ENCODE measurements at regions not wholly inside any gene's neighbourhood (a gene's known extent, or its start where the extent isn't known, plus 50 kb on each side); places are given as distances from the start of the nearest gene placed in this dataset.

DNA sequence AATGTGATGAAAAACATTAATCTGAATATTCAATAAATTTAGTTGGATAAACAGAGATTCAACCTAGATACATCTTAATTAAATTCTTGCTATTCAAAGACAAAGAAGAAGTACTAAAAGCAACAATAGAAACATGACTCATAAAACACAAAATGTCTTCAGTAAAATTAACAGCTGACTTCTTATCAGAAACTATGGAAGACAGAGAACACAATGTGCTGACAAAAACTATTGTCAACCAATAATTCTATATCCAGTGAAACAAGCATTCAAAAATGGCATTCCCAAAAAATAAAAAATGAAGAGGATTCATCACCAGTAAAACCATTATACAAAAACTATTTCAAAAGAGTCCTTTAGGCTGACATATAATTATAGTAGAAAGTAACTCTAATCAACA lies 400.5 kb upstream of the SORCS1 start:
- CTCF ChIA-PET, result no interaction called here

More for the DNA sequence above, 400.5 kb upstream of the SORCS1 start:
- dilution Hi-C loops (cut with HindIII; ENCODE audit: low sequenced_read_pairs, unreplicated experiment), result no loop called here
- intact Hi-C loops (cut with micrococcal nuclease), result no loop called here
- H3K27ac ChIP-seq (ENCODE audit: insufficient read depth, low read length), result no peak overlapping the region
- H3K9me3 ChIP-seq (ENCODE audit: control insufficient read depth, insufficient read depth, low read length), result 0 out of 2 replicates have a peak, but pooled peaks cover 3% of the 10 kb centered on the region
- H3K18ac ChIP-seq (ENCODE audit: low read depth, low read length), result no peak overlapping the region
- no peak for TF ChIP-seq RCOR1 (IDR thresholded peaks at IDR 0.05; ENCODE audit: insufficient replicate concordance, low read length)
- TF ChIP-seq BHLHE40 (IDR thresholded peaks at IDR 0.05; ENCODE audit: low read depth, low read length), result no peak
- H3K4me2 ChIP-seq (ENCODE audit: low read depth, low read length), result no peak overlapping the region
- no peaks in the 10 kb centered on the region for H4K20me1 ChIP-seq (ENCODE audit: insufficient read depth, low read length)
- H2AFZ ChIP-seq (replicated peaks; ENCODE audit: low read length, poor library complexity), result no peak overlapping the region
- H3K23ac ChIP-seq (ENCODE audit: low read depth, low read length), result no peak overlapping the region
- H3K14ac ChIP-seq (replicated peaks; ENCODE audit: low read depth, low read length), result no peak overlapping the region
- in situ Hi-C loops (cut with MboI; ENCODE audit: low sequenced_read_pairs), result no loop called here
- H4K91ac ChIP-seq (ENCODE audit: insufficient read depth, low read depth, low read length), result no peak overlapping the region
- H2BK20ac ChIP-seq (ENCODE audit: low read depth, low read length), result no peak overlapping the region
- no peaks in the 10 kb centered on the region for H3K27me3 ChIP-seq (ENCODE audit: control insufficient read depth, insufficient read depth, low read length)
- H3K4me3 ChIP-seq (ENCODE audit: insufficient read depth, low read depth, low read length), result no peak overlapping the region
- H2AK9ac ChIP-seq (replicated peaks; ENCODE audit: low read depth, low read length, poor library complexity), result no peak overlapping the region
- no peaks in the 10 kb centered on the region for H3K36me3 ChIP-seq (ENCODE audit: control insufficient read depth, insufficient read depth, low read length)
- H3K9me1 ChIP-seq (ENCODE audit: insufficient read depth, low read length), result no peaks in the 10 kb centered on the region
- DNase-seq, result no peak
- H3K9ac ChIP-seq (ENCODE audit: low read depth, low read length), result no peak overlapping the region
- no peak overlapping the region for H4K5ac ChIP-seq (ENCODE audit: low read depth, low read length)
- no peak overlapping the region for H2AK5ac ChIP-seq (ENCODE audit: low read depth, low read length)
- H2BK15ac ChIP-seq (ENCODE audit: low read depth, low read length), result no peak overlapping the region
- no peak overlapping the region for H3K56ac ChIP-seq (ENCODE audit: extremely low read depth, insufficient read depth, low read length)
- no peak overlapping the region for H2BK5ac ChIP-seq (ENCODE audit: low read depth, low read length, poor library complexity, severe bottlenecking)
- ATAC-seq (ENCODE audit: low read depth), result no peak
- no peak overlapping the region for H3K4ac ChIP-seq (ENCODE audit: low read depth, low read length)
- BruUV-seq (replicated peaks), result no TSS peak
- no peaks in the 10 kb centered on the region for H3K4me1 ChIP-seq (ENCODE audit: control insufficient read depth, insufficient read depth, low read length)
- no peaks in the 10 kb centered on the region for H3K79me1 ChIP-seq (ENCODE audit: low read depth in 1 of 2, low read length in 2 of 2)
- no peak overlapping the region for H4K8ac ChIP-seq (ENCODE audit: low read depth in 2 of 2, low read length in 2 of 2)
- no peak overlapping the region for H2BK120ac ChIP-seq (ENCODE audit: low read depth, low read length)
- POLR2A ChIA-PET (ENCODE audit: unreplicated experiment), result no interaction called here

Measured in IMR-90 (cell line).